CD4-positive, alpha-beta T cell treated with Interferon alpha-2 for 1 hour (primary cell): ENCODE measurements at regions not wholly inside any gene's neighbourhood (a gene's known extent, or its start where the extent isn't known, plus 50 kb on each side); places are given as distances from the start of the nearest gene placed in this dataset.
"Not testable (repeated sequence)": the region's sequence is repeated elsewhere in the genome, so short reads cannot be mapped to it uniquely, and the experiment has no call there.

ENCODE experiments used
- DNase-seq, 2 donors: peaks; one replicate each; pipeline ENCODE4 v3.0.0-alpha.2; 2020 to 2022

GRCh38 chr6:74467533-74468215 is 738.2 kb downstream of the COL12A1 start:
- no peak for DNase-seq

GRCh38 chr6:74466572-74466971 is 739.3 kb downstream of the COL12A1 start:
- DNase-seq, result no peak

GRCh38 chr6:74459260-74459659 is 746.6 kb downstream of the COL12A1 start:
- no peak for DNase-seq

GRCh38 chr6:74458536-74458935 is 747.3 kb downstream of the COL12A1 start:
- DNase-seq, result no peak

DNA sequence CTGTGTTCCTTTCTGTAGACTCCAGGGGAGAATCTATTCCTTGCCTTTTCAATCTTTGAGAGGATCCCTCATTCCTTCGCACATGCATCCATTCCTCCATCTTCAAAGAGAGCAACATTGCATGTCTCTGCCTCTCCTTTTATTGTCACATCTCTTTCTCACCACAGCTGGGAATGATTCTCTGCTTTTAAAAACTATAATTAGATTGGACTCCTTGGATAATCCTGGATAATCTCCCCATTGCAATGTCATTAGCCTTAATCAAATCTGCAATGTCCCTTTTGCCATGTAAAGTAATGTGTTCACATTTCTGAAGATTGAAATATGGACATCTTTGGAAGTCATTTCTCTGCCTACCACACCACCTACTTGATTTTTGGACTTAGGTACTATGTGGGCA is 750.1 kb downstream of the COL12A1 start:
- no peak for DNase-seq

DNA sequence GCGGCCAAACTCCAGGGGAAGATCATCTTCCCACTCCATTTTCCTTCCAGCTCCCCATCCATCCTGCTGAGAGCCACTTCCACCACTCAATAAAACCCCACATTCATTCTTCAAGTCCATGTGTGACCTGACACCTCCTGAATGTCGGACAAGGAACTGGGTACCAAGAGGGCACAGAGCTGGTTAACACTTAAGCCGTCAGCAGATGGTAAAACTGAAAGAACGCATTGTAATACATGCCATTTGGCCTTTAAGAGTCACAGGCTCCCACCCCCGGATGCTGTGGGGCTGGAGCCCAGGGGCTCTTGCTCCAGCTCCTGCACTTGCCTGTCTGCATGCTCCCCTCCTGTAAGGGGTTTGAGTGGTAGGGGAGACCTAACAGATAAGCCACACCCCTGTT is 753.9 kb downstream of the COL12A1 start:
- DNase-seq, result no peak

- DNase-seq, result no peak
These were observed 752.8 kb downstream of the CD109 start for GRCh38 chr6:74448850-74449249.

DNA sequence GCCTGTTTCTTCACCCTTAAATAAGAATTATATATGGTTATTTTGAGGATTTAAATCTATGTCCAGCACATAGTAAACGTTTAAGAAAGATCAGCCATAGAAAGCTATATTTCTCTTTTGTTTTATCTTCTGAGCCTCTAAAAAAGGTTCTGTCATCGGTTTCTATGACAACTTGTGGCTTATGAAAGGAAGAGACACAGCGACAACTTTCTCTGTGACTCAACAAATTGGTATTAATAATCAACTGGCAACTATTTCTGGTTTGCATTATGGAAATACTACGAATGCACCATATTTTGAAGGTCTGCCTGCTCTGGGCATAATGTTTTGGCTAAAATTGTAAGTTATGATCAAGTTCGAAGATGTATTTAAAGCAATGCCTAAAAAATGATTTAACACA is 751.0 kb downstream of the CD109 start:
- DNase-seq, result no peak

DNA sequence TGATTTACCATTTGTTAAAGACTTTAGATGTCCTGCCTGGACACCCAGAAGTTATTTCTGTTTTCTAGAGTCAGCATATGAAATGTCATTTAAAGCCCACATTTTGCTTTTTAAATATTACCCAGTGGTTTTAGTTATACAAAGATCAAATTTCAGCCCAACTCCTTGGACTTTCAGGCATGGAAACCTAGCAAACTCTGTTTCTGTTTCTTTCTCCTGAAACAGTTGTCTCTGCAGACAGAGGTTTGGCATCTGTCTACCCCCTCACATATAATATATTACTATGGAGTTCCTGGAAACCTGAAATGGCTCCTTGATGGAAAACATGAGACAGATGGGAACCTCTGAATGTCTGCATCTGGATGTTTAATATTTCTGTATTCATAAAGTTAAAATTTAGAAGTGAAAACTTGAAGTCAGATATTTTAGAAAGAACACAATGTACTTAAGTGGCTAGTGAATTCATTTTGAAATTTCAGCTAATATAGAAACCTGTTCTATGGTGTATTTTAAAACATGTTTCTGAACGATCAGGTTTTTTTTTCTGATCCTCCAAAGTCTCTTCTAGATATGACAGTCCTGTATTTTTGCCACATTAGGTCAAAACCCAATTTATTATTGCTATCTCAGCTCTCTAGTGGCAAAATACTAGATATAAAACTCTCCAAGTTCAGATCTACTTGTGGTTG is 743.3 kb downstream of the CD109 start:
- DNase-seq, result no peak

- not testable (repeated sequence) for DNase-seq
These were observed 742.4 kb downstream of the CD109 start for GRCh38 chr6:74438395-74438794.

GRCh38 chr6:74434171-74434570 is 738.2 kb downstream of the CD109 start:
- no peak for DNase-seq

GRCh38 chr6:74431873-74432580 is 736.0 kb downstream of the CD109 start:
- no peak for DNase-seq

DNA sequence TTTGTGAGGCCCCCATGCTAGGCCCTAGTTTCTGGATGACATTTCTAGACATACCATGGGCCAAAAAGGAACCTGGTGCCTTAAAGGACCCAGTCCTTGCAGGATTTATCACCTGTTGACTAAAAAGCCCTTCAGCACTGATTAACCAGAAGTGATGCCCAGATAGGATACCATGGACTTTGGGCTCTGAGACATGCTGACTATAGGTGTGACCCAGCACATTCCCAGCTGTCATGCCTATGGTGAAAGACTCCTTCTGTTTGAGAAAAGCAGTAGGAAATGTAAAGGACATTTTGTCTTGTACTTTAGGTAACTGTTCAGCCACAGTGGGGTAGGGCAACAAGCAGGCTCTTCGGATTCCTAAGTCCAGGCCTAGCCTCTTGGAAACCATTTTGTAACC is 724.2 kb downstream of the CD109 start:
- DNase-seq, result no peak

DNA sequence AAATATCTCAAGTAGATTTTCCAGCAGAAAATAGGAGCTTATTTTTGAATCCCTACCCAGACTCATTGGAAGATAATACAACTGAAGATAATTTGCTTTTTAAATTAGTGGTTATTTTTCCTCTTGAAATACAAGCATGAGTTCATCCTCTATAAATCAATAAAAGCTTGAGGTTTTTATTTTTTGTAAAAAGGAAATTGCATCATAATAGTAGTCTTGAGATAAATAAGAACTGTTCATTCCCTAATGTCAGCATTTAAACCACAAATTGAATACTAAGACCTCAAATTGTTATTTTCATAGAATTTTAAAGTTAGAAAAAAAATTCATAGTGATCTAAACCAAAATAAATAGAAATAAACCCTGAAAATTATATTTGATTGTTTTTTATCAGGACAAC is 719.1 kb downstream of the CD109 start:
- DNase-seq, result no peak

- no peak for DNase-seq
These were observed 714.6 kb downstream of the CD109 start for GRCh38 chr6:74410630-74411029.

- DNase-seq, result no peak
These were observed 713.4 kb downstream of the CD109 start for GRCh38 chr6:74409447-74409846.

- DNase-seq, result no peak
These were observed 712.8 kb downstream of the CD109 start for GRCh38 chr6:74408844-74409243.

DNA sequence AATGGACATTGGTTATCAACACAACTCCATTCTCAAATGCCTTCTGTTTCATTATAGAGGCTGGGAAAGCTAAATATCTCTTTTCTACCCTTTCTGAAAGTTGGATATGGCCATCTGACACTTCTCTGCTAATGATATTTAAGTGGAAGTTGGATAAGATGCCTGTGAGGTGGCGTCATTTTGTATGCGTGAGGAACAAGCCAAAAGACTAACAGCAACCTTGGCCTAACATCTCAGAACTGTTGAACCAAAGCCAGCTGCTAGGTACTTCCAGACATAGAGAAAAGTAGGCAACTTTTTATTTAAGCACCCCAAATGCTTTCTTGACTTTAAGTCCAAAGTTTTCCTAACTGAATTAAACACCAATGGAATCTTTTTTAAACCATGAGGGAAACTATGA is 708.4 kb downstream of the CD109 start:
- no peak for DNase-seq

DNA sequence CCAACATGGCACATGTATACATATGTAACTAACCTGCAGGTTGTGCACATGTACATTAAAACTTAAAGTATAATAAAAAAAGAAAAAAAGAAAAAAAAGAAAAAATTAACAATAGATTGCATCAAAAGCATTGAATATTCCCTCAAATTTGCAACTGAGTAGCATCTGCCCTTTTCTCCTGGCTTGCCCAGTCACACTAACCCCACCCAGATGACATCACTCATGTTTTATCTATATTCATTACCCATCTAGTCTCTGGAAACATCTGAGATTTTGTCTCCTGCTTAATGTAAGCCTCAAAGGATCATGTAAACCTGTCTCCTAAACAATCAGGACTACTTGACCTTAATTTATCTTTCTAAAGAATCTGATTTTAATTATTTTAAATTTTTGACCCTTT is 706.8 kb downstream of the CD109 start:
- no peak for DNase-seq

GRCh38 chr6:74378437-74378836 is 682.4 kb downstream of the CD109 start:
- DNase-seq, result not testable (repeated sequence)

DNA sequence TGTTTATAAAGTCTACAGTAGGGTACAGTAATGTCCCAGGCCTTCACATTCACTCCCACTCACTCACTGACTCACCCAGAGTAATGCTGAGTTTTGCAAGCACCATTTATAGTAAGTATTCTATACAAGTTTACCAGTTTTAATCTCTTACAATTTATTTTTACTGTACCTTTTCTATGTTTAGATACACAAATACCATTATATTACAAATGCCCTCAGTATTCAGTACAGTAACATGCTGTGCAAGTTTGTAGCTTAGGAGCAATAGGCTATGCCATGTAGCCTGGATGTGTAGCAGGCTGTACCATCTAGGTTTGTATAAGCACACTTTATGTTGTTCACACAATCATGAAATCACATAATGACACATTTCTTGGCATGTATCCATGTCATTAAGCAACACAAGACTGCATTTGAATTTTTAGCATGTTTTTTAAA is 673.6 kb downstream of the CD109 start:
- no peak for DNase-seq

DNA sequence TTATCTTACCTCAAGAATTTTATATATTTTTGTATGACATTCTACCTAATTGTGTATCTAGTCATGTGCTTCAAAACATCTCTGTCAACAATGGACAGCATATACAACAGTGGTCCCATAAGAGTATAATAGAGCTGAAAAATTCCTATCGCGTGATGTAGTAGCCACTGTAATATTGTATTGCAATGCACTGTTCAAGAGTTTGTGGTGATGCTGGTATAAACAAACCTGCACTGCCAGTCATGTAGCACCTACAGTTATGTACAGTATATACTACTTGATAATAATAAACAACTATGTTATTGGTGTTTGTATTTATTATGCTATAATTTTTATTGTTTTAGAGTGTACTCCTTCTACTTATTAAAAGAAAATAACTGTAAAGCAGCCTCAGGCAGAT is 672.7 kb downstream of the CD109 start:
- DNase-seq, result no peak

GRCh38 chr6:74366634-74367033 is 670.6 kb downstream of the CD109 start:
- DNase-seq, result no peak

DNA sequence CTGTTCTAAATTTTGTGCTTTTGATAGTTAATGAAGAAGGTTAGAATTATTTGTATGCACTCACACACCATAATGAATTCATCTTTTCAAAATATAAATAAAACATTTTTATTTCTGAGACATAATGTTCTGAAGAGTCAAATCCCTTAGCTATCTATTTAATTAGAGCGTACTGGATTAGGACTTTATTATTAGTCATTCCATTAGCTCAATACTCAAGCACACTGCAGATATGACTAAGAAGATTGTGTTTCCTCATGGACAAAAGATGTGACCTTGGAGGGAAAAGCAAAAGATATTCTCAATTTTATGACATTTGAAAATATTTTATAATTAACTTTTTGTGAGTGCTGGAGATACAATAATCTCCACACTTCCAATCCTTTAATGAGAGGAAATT is 666.4 kb downstream of the CD109 start:
- DNase-seq, result no peak
